Lower leg skin (tissue), 4 donors: ENCODE measurements at regions not wholly inside any gene's neighbourhood (a gene's known extent, or its start where the extent isn't known, plus 50 kb on each side); places are given as distances from the start of the nearest gene placed in this dataset.
"Not testable (repeated sequence)": the region's sequence is repeated elsewhere in the genome, so short reads cannot be mapped to it uniquely, and the experiment has no call there.

Experiments
- DNase-seq, 2 donors: peaks; one replicate each; pipeline ENCODE4 v3.0.0-alpha.2; 2019; ENCODE audit warnings: low spot score in 2 of 2
- H3K4me3 ChIP-seq: fragments of 200-600 bp; sonication (generic); 2 replicates; pipeline ENCODE4 v1.5.1; 2017; ENCODE audit warnings: mild to moderate bottlenecking, low read depth; ENCODE audit not compliant: poor library complexity, severe bottlenecking
- POLR2A ChIP-seq, 2 donors: fragments of 450-650 bp; IDR thresholded peaks; one replicate each; pipeline ENCODE4 v1.6.1; 2016 to 2017; ENCODE audit warnings: antibody characterized with exemption in 2 of 2, mild to moderate bottlenecking in 1 of 2, moderate library complexity in 1 of 2
- WGBS, 2 donors: methylation state at CpG; one replicate each; pipeline ENCODE4 v1.1.5; 2018; 5-methylcytosine and 5-hydroxymethylcytosine counted together
- intact Hi-C: fragments of 100-400 bp; cut with DNase I; formaldehyde crosslinking; loops from one replicate; pipeline ENCODE4 v1.15.0; 2023; ENCODE audit warnings: low total_unique reads
- TF ChIP-seq, protein P1 (sequence below), 3 donors: fragments of 450-650 bp; IDR thresholded peaks; one replicate each; pipeline ENCODE4 v1.5.1; 2016; ENCODE audit warnings: antibody characterized with exemption in 3 of 3, mild to moderate bottlenecking in 3 of 3, moderate library complexity in 2 of 3

DNA sequence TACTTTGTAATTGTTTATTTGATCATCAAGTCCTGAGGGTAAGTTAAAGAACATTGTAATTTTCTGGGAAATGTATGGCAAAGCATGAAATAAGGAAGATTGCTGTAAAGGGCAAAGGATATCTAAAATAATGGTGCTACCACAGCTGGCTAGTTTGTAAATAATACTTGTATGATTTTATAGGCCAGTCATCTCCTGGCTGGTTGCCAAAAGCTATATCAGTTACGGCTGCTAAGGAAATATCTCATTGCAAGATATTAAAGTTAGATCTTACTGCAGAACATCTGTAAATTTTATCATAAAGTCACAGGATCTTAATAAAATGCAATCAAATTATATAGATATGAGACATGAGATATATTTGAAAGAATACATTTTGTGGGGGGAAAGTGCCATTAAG lies 150.8 kb upstream of the CXCL13 start:
- no peak for TF ChIP-seq POLR2A (IDR thresholded peaks at IDR 0.05)
- TF ChIP-seq, protein P1, sequence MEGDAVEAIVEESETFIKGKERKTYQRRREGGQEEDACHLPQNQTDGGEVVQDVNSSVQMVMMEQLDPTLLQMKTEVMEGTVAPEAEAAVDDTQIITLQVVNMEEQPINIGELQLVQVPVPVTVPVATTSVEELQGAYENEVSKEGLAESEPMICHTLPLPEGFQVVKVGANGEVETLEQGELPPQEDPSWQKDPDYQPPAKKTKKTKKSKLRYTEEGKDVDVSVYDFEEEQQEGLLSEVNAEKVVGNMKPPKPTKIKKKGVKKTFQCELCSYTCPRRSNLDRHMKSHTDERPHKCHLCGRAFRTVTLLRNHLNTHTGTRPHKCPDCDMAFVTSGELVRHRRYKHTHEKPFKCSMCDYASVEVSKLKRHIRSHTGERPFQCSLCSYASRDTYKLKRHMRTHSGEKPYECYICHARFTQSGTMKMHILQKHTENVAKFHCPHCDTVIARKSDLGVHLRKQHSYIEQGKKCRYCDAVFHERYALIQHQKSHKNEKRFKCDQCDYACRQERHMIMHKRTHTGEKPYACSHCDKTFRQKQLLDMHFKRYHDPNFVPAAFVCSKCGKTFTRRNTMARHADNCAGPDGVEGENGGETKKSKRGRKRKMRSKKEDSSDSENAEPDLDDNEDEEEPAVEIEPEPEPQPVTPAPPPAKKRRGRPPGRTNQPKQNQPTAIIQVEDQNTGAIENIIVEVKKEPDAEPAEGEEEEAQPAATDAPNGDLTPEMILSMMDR (IDR thresholded peaks at IDR 0.05): no peak
- WGBS, 2 donors: 5 to 7% methylated on average over 1 of the region's 1 CpG
- DNase-seq: no peak
- no peak overlapping the region for H3K4me3 ChIP-seq
- intact Hi-C loops: no loop called here

DNA sequence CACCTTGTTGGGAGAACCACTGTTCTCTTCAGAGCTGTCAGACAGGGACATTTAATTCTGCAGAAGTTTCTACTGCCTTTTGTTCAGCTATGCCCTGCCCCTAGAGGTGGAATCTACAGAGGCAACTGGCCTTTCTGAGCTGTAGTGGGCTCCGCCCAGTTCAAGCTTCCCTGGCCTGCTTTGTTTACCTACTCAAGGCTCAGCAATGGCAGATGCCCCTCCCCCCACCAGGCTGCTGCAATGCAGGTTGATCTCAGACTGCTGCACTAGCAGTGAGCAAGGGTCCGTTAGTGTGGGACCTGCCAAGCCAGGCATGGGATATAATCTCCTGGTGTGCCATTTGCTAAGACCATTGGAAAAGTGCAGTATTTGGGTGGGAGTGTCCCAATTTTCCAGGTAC lies 141.5 kb upstream of the CXCL13 start:
- intact Hi-C loops, DNase-seq, H3K4me3 ChIP-seq: not testable (repeated sequence)
- WGBS, 2 donors: 100% methylated on average over 2 of the region's 2 CpGs

DNA sequence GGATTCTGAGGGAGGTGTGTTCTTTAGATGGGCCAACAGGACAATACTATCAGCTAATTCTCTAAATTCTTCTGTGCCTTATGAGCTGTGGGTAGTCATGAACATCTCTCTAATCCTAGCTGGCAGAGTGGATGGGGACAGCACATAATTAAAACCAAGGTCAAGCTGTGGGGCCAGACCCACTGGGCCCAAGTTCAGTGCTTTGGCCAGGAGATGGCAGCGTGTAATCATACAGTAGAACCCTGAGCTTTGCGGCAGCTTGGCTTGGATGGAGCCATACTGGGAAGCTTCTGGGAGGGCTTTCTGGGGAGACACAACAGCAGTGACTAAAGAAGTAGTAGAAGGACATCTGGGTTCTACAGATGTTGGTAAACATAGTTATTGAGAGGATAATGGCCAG lies 140.3 kb upstream of the CXCL13 start:
- H3K4me3 ChIP-seq: no peak overlapping the region
- DNase-seq: no peak
- intact Hi-C loops: no loop called here
- WGBS, 2 donors: 86 to 92% methylated on average over 2 of the region's 2 CpGs
- no peak for TF ChIP-seq POLR2A (IDR thresholded peaks at IDR 0.05)
- TF ChIP-seq, protein P1 (IDR thresholded peaks at IDR 0.05): no peak

DNA sequence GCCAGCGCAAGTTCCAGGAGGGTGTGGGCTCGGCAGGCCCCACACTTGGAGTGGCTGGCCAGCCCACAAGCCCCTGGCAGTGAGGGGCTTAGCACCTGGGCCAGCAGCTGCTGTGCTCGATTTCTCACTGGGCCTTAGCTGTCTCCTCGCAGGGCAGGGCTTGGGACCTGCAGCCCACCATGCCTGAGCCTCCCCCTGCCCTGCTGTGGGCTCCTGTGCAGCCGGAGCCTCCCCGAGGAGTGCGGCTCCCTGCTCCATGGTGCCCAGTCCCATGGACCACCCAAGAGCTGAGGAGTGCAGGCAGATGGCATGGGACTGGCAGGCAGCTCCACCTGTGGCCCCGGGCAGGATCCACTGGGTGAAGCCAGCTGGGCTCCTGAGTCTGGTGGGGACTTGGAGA lies 139.2 kb upstream of the CXCL13 start:
- TF ChIP-seq POLR2A (IDR thresholded peaks at IDR 0.05): no peak
- TF ChIP-seq, protein P1 (IDR thresholded peaks at IDR 0.05): no peak
- intact Hi-C loops: no loop called here
- DNase-seq: no peak
- WGBS, 2 donors: 92 to 100% methylated on average over 1 to 8 of the region's 8 CpGs
- no peak overlapping the region for H3K4me3 ChIP-seq

DNA sequence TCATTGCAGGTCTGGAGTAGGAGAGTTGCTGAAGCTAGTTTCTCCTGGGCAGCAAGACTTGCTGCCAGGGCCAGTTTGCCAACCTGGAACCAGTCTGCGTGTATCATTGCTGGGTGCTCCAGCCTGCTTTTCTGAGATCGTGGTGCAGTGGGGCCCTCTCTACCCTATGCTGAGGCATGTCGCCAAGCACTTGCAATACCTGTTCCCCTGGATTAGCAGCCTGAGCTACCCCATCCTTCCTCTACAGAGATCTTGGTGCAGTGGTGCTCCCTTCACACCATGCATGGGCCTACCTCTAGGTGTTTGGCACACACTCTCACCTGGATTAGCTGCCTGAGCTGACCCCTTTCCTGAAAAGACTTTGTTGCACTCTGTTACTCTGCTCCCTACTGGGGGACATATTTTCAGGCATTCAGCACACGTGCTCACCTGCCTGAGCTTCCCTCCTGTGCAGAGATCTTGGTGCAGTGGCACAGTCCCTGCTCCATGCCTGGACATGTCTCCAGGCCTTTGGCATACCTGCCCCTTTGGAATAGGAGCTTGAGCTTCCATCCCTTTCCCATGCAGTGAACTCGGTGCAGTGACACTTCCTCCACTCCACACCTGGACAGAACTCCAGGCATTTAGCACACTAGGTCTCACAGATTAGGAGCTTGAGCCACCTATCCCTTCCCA lies 133.7 kb upstream of the CXCL13 start:
- WGBS, 2 donors: 39 to 47% methylated on average over 5 of the region's 5 CpGs
- peak in 1 of 2 donors; percentile 26 for DNase-seq

DNA sequence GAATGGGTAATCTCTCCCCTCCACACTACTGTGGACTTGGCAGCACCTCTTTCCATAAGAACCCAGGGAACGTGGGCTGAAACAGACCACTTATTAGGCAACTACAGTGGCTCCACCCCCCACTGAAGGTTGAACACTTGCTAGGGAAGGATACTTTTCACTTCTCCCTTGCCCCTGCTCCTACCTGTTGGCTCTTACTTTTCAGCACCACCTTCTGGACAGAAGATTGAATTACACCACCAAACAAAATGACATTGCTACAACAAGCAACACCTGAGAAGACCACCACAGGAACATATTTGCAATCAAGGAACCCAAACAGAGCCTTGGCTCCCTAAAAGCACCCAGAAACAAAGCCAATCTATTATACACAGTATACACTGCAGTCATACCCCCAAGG lies 132.1 kb upstream of the CXCL13 start:
- intact Hi-C loops: no loop called here
- no peak for DNase-seq
- no peak overlapping the region for H3K4me3 ChIP-seq
- 50 to 62% methylated on average over 1 of the region's 1 CpG for WGBS, 2 donors
- TF ChIP-seq, protein P1 (IDR thresholded peaks at IDR 0.05): no peak
- no peak for TF ChIP-seq POLR2A (IDR thresholded peaks at IDR 0.05)

More for the DNA sequence above, 133.7 kb upstream of the CXCL13 start:
- intact Hi-C loops: no loop called here
- H3K4me3 ChIP-seq: no peak overlapping the region
- TF ChIP-seq, protein P1 (IDR thresholded peaks at IDR 0.05): no peak
- no peak for TF ChIP-seq POLR2A (IDR thresholded peaks at IDR 0.05)
